NT2/D1 (cell line): ENCODE measurements at regions not wholly inside any gene's neighbourhood (a gene's known extent, or its start where the extent isn't known, plus 50 kb on each side); places are given as distances from the start of the nearest gene placed in this dataset.

Source experiments
- YY1 ChIP-seq: IDR thresholded peaks from 2 replicates; pipeline ENCODE4 v1.6.1; 2011; ENCODE audit not compliant: insufficient read length, insufficient read depth
- ZNF274 ChIP-seq: IDR thresholded peaks from 2 replicates; pipeline ENCODE4 v1.6.1; 2011; ENCODE audit warnings: mild to moderate bottlenecking, low read depth, low read length

GRCh38 chr2:145064511-145064910 lies 544.6 kb upstream of the ZEB2 start:
- TF ChIP-seq ZNF274 (no peak), YY1 (no peak)
